ENCODE measurements at regions not wholly inside any gene's neighbourhood (a gene's known extent, or its start where the extent isn't known, plus 50 kb on each side); places are given as distances from the start of the nearest gene placed in this dataset.

GRCh38 chr5:54703565-54704255 is 186.2 kb downstream of the SNX18 start:
- no peak overlapping the region for H3K27ac Mint-ChIP-seq
- no peak overlapping the region for H3K4me3 ChIP-seq (ENCODE audit: low read length in 2 of 2)
- no peak overlapping the region for H3K4me3 Mint-ChIP-seq
- no peaks in the 10 kb centered on the region for H3K36me3 Mint-ChIP-seq
- H3K4me1 ChIP-seq (ENCODE audit: insufficient read depth, low read length), result no peaks in the 10 kb centered on the region
- no peaks in the 10 kb centered on the region for H3K9me3 Mint-ChIP-seq
- intact Hi-C loops (cut with micrococcal nuclease), result no loop called here
- H3K27me3 Mint-ChIP-seq, result no peaks in the 10 kb centered on the region
- peaks cover 0 to 6% (median 1%) of the 10 kb centered on the region in 4 donors for H3K4me1 Mint-ChIP-seq
- no peaks in the 10 kb centered on the region for H3K9me3 ChIP-seq (ENCODE audit: control insufficient read depth in 1 of 2, low read length in 2 of 2)
- POLR2A ChIA-PET (ENCODE audit: partially characterized antibody), result interaction anchor here (1.0 kb wide), 1 partner anchor 15 kb away, joined by 3 read pairs; no protein-coding TSS in a partner anchor
- H3K27ac ChIP-seq (ENCODE audit: low read depth, low read length), result no peak overlapping the region
- H3K27me3 ChIP-seq (ENCODE audit: insufficient read depth, low read length), result no peaks in the 10 kb centered on the region
- DNase-seq, result no peak
- H3K36me3 ChIP-seq (ENCODE audit: insufficient read depth, low read length), result no peaks in the 10 kb centered on the region
- CTCF ChIA-PET (ENCODE audit: partially characterized antibody), result no interaction called here

DNA sequence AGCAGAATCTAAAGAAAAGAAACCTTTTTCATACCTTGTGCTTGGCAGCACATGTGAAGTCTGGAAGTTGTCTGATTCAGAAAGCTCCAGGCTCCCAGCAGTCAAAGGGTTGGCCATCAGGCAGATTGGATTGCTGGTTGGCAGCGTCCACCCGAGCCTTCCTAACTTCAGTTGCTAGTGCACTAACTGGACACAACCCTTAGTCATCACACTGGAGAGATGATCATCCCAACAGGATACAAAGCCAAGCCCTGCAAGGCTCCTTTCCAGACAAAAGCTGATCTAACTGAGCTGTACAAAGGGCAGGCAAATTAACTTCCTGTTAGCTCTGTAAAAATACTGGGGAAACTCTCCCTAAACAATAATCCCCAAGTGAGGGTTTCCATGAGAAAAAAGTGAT is 185.6 kb downstream of the SNX18 start:
- Mint-ChIP-seq H3K4me3 (no peak overlapping the region), H3K36me3 (no peaks in the 10 kb centered on the region), H3K4me1 (peaks cover 0 to 6% (median 1%) of the 10 kb centered on the region in 4 donors), H3K27ac (no peak overlapping the region), H3K9me3 (no peaks in the 10 kb centered on the region), H3K27me3 (no peaks in the 10 kb centered on the region)
- POLR2A ChIA-PET (ENCODE audit: partially characterized antibody), result interaction anchor here (1.0 kb wide), 1 partner anchor 15 kb away, joined by 3 read pairs; no protein-coding TSS in a partner anchor
- H3K4me1 ChIP-seq (ENCODE audit: insufficient read depth, low read length), result no peaks in the 10 kb centered on the region
- no peaks in the 10 kb centered on the region for H3K9me3 ChIP-seq (ENCODE audit: control insufficient read depth in 1 of 2, low read length in 2 of 2)
- CTCF ChIA-PET (ENCODE audit: partially characterized antibody), result no interaction called here
- intact Hi-C loops (cut with micrococcal nuclease), result no loop called here
- DNase-seq, result no peak
- H3K4me3 ChIP-seq (ENCODE audit: low read length in 2 of 2), result no peak overlapping the region
- H3K27me3 ChIP-seq (ENCODE audit: insufficient read depth, low read length), result no peaks in the 10 kb centered on the region
- H3K27ac ChIP-seq (ENCODE audit: low read depth, low read length), result no peak overlapping the region
- H3K36me3 ChIP-seq (ENCODE audit: insufficient read depth, low read length), result no peaks in the 10 kb centered on the region

GRCh38 chr5:54702470-54702869 is 184.9 kb downstream of the SNX18 start:
- no peaks in the 10 kb centered on the region for H3K36me3 ChIP-seq (ENCODE audit: insufficient read depth, low read length)
- H3K27me3 ChIP-seq (ENCODE audit: insufficient read depth, low read length), result no peaks in the 10 kb centered on the region
- no peak for DNase-seq
- H3K4me1 ChIP-seq (ENCODE audit: insufficient read depth, low read length), result no peaks in the 10 kb centered on the region
- no peak overlapping the region for H3K4me3 ChIP-seq (ENCODE audit: low read length in 2 of 2)
- H3K9me3 ChIP-seq (ENCODE audit: control insufficient read depth in 1 of 2, low read length in 2 of 2), result no peaks in the 10 kb centered on the region
- CTCF ChIA-PET (ENCODE audit: partially characterized antibody), result no interaction called here
- H3K27ac Mint-ChIP-seq, result no peak overlapping the region
- no peak overlapping the region for H3K4me3 Mint-ChIP-seq
- intact Hi-C loops (cut with micrococcal nuclease), result no loop called here
- no peaks in the 10 kb centered on the region for H3K9me3 Mint-ChIP-seq
- POLR2A ChIA-PET (ENCODE audit: partially characterized antibody), result no interaction called here
- H3K4me1 Mint-ChIP-seq, result peaks cover 0 to 6% (median 1%) of the 10 kb centered on the region in 4 donors
- H3K27ac ChIP-seq (ENCODE audit: low read depth, low read length), result no peak overlapping the region
- no peaks in the 10 kb centered on the region for H3K27me3 Mint-ChIP-seq
- no peaks in the 10 kb centered on the region for H3K36me3 Mint-ChIP-seq

DNA sequence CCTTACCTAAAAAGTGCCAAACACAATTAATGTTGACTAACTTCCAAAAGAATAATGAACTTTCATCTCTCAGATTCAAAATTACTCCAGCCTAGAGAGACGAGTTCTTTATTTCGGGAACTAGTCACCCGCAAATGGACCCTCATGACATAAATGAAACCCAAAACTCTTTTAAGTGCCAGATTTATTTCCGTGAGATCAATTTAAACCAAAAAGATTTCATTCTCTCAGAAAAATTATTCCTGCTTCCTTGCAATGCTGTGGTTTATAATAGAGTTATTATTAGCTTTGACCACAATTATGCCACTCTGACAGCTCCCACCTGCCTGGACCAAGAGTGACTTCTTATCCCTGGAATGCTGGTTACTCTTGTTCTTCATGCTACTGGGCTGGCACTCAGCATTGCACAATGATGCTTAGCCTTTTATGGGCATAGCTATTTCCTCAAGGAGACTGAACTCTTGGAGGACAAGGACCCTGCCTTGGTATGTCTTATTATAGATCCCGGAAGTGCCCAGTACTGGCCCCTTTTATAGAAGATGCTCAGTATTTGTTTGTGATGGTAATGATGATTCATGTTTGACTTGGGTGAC is 183.5 kb downstream of the SNX18 start:
- intact Hi-C loops (cut with micrococcal nuclease), result no loop called here
- no peaks in the 10 kb centered on the region for H3K9me3 ChIP-seq (ENCODE audit: control insufficient read depth in 1 of 2, low read length in 2 of 2)
- DNase-seq, result no peak
- no peaks in the 10 kb centered on the region for H3K9me3 Mint-ChIP-seq
- no peaks in the 10 kb centered on the region for H3K36me3 ChIP-seq (ENCODE audit: insufficient read depth, low read length)
- no peak overlapping the region for H3K27ac ChIP-seq (ENCODE audit: low read depth, low read length)
- H3K36me3 Mint-ChIP-seq, result no peaks in the 10 kb centered on the region
- CTCF ChIA-PET (ENCODE audit: partially characterized antibody), result no interaction called here
- POLR2A ChIA-PET (ENCODE audit: partially characterized antibody), result no interaction called here
- H3K4me3 ChIP-seq (ENCODE audit: low read length in 2 of 2), result no peak overlapping the region
- H3K4me1 Mint-ChIP-seq, result peaks cover 0 to 6% (median 0%) of the 10 kb centered on the region in 4 donors
- no peak overlapping the region for H3K27ac Mint-ChIP-seq
- H3K4me3 Mint-ChIP-seq, result no peak overlapping the region
- no peaks in the 10 kb centered on the region for H3K27me3 ChIP-seq (ENCODE audit: insufficient read depth, low read length)
- H3K27me3 Mint-ChIP-seq, result no peaks in the 10 kb centered on the region
- no peaks in the 10 kb centered on the region for H3K4me1 ChIP-seq (ENCODE audit: insufficient read depth, low read length)

GRCh38 chr5:54696931-54697330 is 179.4 kb downstream of the SNX18 start:
- Mint-ChIP-seq H3K36me3 (no peaks in the 10 kb centered on the region), H3K9me3 (no peaks in the 10 kb centered on the region), H3K27me3 (no peaks in the 10 kb centered on the region), H3K4me3 (no peak overlapping the region), H3K27ac (no peak overlapping the region), H3K4me1 (peaks cover 0 to 4% (median 0%) of the 10 kb centered on the region in 4 donors)
- no peak overlapping the region for H3K4me3 ChIP-seq (ENCODE audit: low read length in 2 of 2)
- DNase-seq, result no peak
- ChIA-PET POLR2A (ENCODE audit: partially characterized antibody) (no interaction called here), CTCF (ENCODE audit: partially characterized antibody) (no interaction called here)
- no peak overlapping the region for H3K27ac ChIP-seq (ENCODE audit: low read depth, low read length)
- H3K36me3 ChIP-seq (ENCODE audit: insufficient read depth, low read length), result no peaks in the 10 kb centered on the region
- H3K4me1 ChIP-seq (ENCODE audit: insufficient read depth, low read length), result no peaks in the 10 kb centered on the region
- H3K27me3 ChIP-seq (ENCODE audit: insufficient read depth, low read length), result no peaks in the 10 kb centered on the region
- intact Hi-C loops (cut with micrococcal nuclease), result loop anchor here (5.0 kb wide), 1 partner anchor 45 kb away; no protein-coding TSS in a partner anchor
- H3K9me3 ChIP-seq (ENCODE audit: control insufficient read depth in 1 of 2, low read length in 2 of 2), result no peaks in the 10 kb centered on the region

DNA sequence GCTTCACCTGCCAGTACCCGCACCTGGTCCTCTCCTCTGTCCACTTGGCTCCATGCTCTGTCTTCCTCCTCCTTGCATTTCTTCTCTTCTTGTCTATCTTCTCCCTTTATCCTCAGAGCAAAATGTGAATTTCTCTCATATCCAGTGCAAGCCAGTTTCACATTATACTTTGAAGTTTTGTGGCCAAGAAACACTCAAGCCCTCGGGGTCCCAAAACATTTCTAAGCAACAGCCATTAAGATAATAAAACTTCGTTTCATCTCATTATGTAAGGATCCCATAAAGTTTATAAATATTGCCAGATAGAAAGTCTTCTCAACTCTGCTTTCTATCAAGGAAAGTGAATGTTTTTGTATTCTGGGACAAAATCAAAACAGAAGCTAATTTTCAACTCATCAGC is 178.8 kb downstream of the SNX18 start:
- intact Hi-C loops (cut with micrococcal nuclease), result loop anchor here (5.0 kb wide), 1 partner anchor 46 kb away; no protein-coding TSS in a partner anchor
- Histone ChIP-seq H3K4me1 (ENCODE audit: insufficient read depth, low read length) (no peaks in the 10 kb centered on the region), H3K4me3 (ENCODE audit: low read length in 2 of 2) (no peak overlapping the region), H3K27ac (ENCODE audit: low read depth, low read length) (no peak overlapping the region), H3K27me3 (ENCODE audit: insufficient read depth, low read length) (no peaks in the 10 kb centered on the region), H3K9me3 (ENCODE audit: control insufficient read depth in 1 of 2, low read length in 2 of 2) (no peaks in the 10 kb centered on the region), H3K36me3 (ENCODE audit: insufficient read depth, low read length) (no peaks in the 10 kb centered on the region)
- Mint-ChIP-seq H3K27ac (peak overlapping the region in 1 of 7 donors; percentile 67), H3K4me3 (no peak overlapping the region), H3K27me3 (peaks cover 0 to 2% of the 10 kb centered on the region in 2 donors), H3K36me3 (no peaks in the 10 kb centered on the region), H3K9me3 (no peaks in the 10 kb centered on the region), H3K4me1 (peaks cover 0 to 4% (median 0%) of the 10 kb centered on the region in 4 donors)
- CTCF ChIA-PET (ENCODE audit: partially characterized antibody), result no interaction called here
- POLR2A ChIA-PET (ENCODE audit: partially characterized antibody), result no interaction called here
- no peak for DNase-seq

DNA sequence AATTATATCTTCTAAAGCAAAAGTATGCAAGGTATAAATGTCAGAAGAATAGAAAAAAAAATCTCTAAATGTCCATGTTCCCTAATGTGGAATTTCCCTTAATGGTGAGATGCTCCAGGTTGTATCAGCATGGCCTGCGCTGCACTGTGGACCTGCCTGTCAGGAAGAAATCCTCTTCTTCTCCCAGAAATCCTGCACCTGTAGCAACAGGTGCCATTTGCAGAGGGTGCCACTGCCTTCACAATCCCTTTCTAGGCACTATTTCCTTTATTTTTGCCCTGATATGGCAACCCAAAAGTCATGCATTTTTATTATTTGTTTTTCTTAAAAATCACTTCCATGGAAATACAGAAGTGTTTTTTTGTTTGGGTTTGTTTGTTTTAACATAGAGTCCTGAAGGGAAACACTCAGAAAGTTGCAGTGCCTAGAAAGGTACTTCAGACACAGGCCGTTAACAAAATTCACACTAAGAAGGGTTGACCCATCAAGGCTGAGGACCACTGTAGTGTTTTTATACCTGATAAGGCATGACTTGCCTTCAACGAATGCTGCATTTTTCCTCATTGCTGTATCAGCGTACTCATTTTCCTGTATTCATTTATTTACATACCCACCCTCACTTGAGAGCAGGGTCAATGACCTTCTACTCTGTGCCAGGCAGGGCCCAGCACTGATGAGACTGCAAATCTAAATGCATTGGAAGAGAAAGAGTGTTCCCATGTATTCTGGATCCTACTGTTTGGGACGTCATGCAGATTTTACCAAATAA is 177.8 kb downstream of the SNX18 start:
- intact Hi-C loops (cut with micrococcal nuclease), result loop anchor here (5.0 kb wide), 1 partner anchor 47 kb away; no protein-coding TSS in a partner anchor
- H3K36me3 ChIP-seq (ENCODE audit: insufficient read depth, low read length), result no peaks in the 10 kb centered on the region
- Mint-ChIP-seq H3K27me3 (peaks cover 0 to 2% of the 10 kb centered on the region in 2 donors), H3K9me3 (no peaks in the 10 kb centered on the region), H3K27ac (peak overlapping the region in 1 of 7 donors; percentile 5), H3K4me1 (peaks cover 0 to 4% (median 0%) of the 10 kb centered on the region in 4 donors), H3K4me3 (no peak overlapping the region), H3K36me3 (no peaks in the 10 kb centered on the region)
- ChIA-PET POLR2A (ENCODE audit: partially characterized antibody) (no interaction called here), CTCF (ENCODE audit: partially characterized antibody) (no interaction called here)
- no peak overlapping the region for H3K4me3 ChIP-seq (ENCODE audit: low read length in 2 of 2)
- no peaks in the 10 kb centered on the region for H3K4me1 ChIP-seq (ENCODE audit: insufficient read depth, low read length)
- DNase-seq, result no peak
- no peaks in the 10 kb centered on the region for H3K9me3 ChIP-seq (ENCODE audit: control insufficient read depth in 1 of 2, low read length in 2 of 2)
- H3K27me3 ChIP-seq (ENCODE audit: insufficient read depth, low read length), result no peaks in the 10 kb centered on the region
- H3K27ac ChIP-seq (ENCODE audit: low read depth, low read length), result no peak overlapping the region
